Adrenal gland (tissue), 9 donors: ENCODE measurements at regions not wholly inside any gene's neighbourhood (a gene's known extent, or its start where the extent isn't known, plus 50 kb on each side); places are given as distances from the start of the nearest gene placed in this dataset.

Experiments used
- DNase-seq, 7 donors: peaks; one replicate each; pipeline ENCODE4 v3.0.0-alpha.2; 2019 to 2020
- H3K27ac ChIP-seq, 5 donors: fragments of 200-600 bp; sonication (generic) in 4 of 5; 1 replicate in 3 of 5; 2 replicates in 2 of 5; pipeline versions ENCODE4 v1.5.1 to v1.8.0; 2016 to 2020; ENCODE audit warnings: mild to moderate bottlenecking in 1 of 5
- H3K27me3 ChIP-seq: fragments of 200-600 bp; 2 replicates; pipeline ENCODE4 v1.8.0; 2021
- H3K36me3 ChIP-seq, 2 donors: fragments of 200-600 bp; replicated peaks in 1 of 2; 1 replicate in 1 of 2; 2 replicates in 1 of 2; pipeline versions ENCODE4 v1.5.1 to v1.8.0; 2018 to 2022
- H3K4me1 ChIP-seq, 2 donors: fragments of 200-600 bp; replicated peaks in 1 of 2; 1 replicate in 1 of 2; 2 replicates in 1 of 2; pipeline versions ENCODE4 v1.5.1 to v1.8.0; 2018 to 2021
- H3K4me3 ChIP-seq, 4 donors: fragments of 200-600 bp; sonication (generic) in 3 of 4; one replicate each; pipeline ENCODE4 v1.5.1; 2016 to 2018
- H3K9me3 ChIP-seq, 3 donors: fragments of 200-600 bp; sonication (generic) in 1 of 3; replicated peaks in 1 of 3; 1 replicate in 2 of 3; 2 replicates in 1 of 3; pipeline versions ENCODE4 v1.5.1 to v1.8.0; 2016 to 2021
- POLR2A ChIP-seq, 2 donors: fragments of 450-650 bp; IDR thresholded peaks; one replicate each; pipeline ENCODE4 v1.6.1; 2017; ENCODE audit warnings: antibody characterized with exemption in 2 of 2, mild to moderate bottlenecking in 2 of 2, moderate library complexity in 1 of 2
- WGBS, 4 donors: extraction: QIAGEN DNeasy Blood & Tissue Kit in 2 of 4; methylation state at CpG; one replicate each; pipeline versions ENCODE4 v1.1.5 to v1.1.7; 2013 to 2017; 5-methylcytosine and 5-hydroxymethylcytosine counted together
- intact Hi-C, 2 donors: fragments of 100-400 bp; cut with DNase I; formaldehyde crosslinking; loops; one replicate each; pipeline versions ENCODE4 v1.14.1 to v1.15.0; 2022 to 2023
- TF ChIP-seq, protein P1 (sequence below), 6 experiments: fragments of 450-650 bp in 4 of 6; fragments of 200-600 bp in 2 of 6; sonication (generic) in 1 of 6; IDR thresholded peaks; 1 replicate in 5 of 6; 2 replicates in 1 of 6; pipeline versions ENCODE4 v1.5.1 to v1.8.0; 2016 to 2021; ENCODE audit warnings: antibody characterized with exemption in 6 of 6, mild to moderate bottlenecking in 2 of 6, moderate library complexity in 1 of 6
- donor health status: healthy with polysubstance abuse.
- donor health status: Bipolar disorder and iron deficiency.
- donor health status: DM: yes; HTN: yes; CAD: no.
- donor health status: DM: no; HTN: no; CAD: no.
- donor health status: DM: no; HTN: no; CAD: no.

DNA sequence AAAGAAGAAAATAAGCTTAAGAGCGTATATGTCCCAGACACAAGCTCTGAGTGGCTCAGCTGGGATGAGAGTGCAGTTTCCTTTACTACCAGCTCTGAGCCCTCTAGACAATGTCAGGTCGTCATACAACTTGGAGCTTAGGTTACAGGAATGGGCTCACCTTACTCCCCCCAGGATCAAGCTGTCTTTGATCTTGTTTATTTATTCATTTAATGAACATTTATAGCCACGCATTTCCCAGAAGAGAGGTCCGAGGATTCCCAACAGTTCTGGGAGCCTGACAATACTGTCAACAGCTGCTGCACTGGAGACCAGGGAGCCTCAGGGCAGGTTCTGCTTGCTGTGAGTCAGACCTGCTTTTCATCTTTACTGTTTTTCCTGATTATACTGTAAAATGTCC lies 378.9 kb downstream of the PLPP3 start:
- Histone ChIP-seq H3K27me3 (no peaks in the 10 kb centered on the region), H3K27ac (no peak overlapping the region), H3K4me3 (no peak overlapping the region), H3K36me3 (no peaks in the 10 kb centered on the region), H3K4me1 (peaks cover 0 to 6% of the 10 kb centered on the region in 2 donors), H3K9me3 (no peaks in the 10 kb centered on the region)
- WGBS, 4 donors = 84 to 94% (median 87%) methylated on average over 4 of the region's 4 CpGs
- DNase-seq = peak in 1 of 7 donors; percentile 60
- no peak for TF ChIP-seq POLR2A (IDR thresholded peaks at IDR 0.05)
- TF ChIP-seq, protein P1, sequence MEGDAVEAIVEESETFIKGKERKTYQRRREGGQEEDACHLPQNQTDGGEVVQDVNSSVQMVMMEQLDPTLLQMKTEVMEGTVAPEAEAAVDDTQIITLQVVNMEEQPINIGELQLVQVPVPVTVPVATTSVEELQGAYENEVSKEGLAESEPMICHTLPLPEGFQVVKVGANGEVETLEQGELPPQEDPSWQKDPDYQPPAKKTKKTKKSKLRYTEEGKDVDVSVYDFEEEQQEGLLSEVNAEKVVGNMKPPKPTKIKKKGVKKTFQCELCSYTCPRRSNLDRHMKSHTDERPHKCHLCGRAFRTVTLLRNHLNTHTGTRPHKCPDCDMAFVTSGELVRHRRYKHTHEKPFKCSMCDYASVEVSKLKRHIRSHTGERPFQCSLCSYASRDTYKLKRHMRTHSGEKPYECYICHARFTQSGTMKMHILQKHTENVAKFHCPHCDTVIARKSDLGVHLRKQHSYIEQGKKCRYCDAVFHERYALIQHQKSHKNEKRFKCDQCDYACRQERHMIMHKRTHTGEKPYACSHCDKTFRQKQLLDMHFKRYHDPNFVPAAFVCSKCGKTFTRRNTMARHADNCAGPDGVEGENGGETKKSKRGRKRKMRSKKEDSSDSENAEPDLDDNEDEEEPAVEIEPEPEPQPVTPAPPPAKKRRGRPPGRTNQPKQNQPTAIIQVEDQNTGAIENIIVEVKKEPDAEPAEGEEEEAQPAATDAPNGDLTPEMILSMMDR (IDR thresholded peaks at IDR 0.05) = no peak
- intact Hi-C loops = no loop called here

GRCh38 chr1:56199956-56200355 lies 379.4 kb downstream of the PLPP3 start:
- WGBS, 4 donors = 50 to 81% (median 75%) methylated on average over 1 of the region's 1 CpG
- Histone ChIP-seq H3K4me1 (peaks cover 0 to 6% of the 10 kb centered on the region in 2 donors), H3K9me3 (no peaks in the 10 kb centered on the region), H3K36me3 (no peaks in the 10 kb centered on the region), H3K4me3 (no peak overlapping the region), H3K27me3 (no peaks in the 10 kb centered on the region), H3K27ac (no peak overlapping the region)
- TF ChIP-seq, protein P1 (IDR thresholded peaks at IDR 0.05) = no peak
- TF ChIP-seq POLR2A (IDR thresholded peaks at IDR 0.05) = no peak
- DNase-seq = no peak
- intact Hi-C loops = no loop called here

GRCh38 chr1:56199061-56199460 lies 380.3 kb downstream of the PLPP3 start:
- peak in 1 of 7 donors; percentile 11 for DNase-seq
- no peak overlapping the region for H3K27ac ChIP-seq
- WGBS, 4 donors = 66 to 73% (median 67%) methylated on average over 2 of the region's 2 CpGs
- no peaks in the 10 kb centered on the region for H3K27me3 ChIP-seq
- H3K9me3 ChIP-seq = no peaks in the 10 kb centered on the region
- H3K36me3 ChIP-seq = no peaks in the 10 kb centered on the region
- H3K4me3 ChIP-seq = no peak overlapping the region
- peaks cover 0 to 6% of the 10 kb centered on the region in 2 donors for H3K4me1 ChIP-seq
- intact Hi-C loops = no loop called here
- TF ChIP-seq POLR2A (IDR thresholded peaks at IDR 0.05) = no peak
- TF ChIP-seq, protein P1 (IDR thresholded peaks at IDR 0.05) = no peak

DNA sequence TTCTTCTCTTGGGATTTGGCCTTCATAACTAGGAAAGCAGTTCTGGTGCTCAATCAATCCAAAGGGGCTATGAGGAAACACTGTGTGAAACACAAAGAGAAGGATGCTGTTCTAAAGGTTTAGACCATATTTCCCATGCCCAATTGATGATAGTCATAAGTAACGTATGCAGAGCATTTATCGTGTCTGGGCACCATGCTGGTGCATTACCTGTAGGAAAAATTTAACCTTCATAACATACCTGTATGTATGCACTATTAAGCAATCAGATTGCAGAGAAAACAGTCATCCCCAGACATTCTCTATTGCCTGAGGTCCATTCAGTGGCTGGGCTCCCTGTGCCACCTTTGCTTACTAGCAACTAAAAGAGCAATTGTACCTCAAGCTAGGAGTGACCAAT lies 381.4 kb downstream of the PLPP3 start:
- WGBS, 4 donors = 86 to 100% (median 95%) methylated on average over 2 of the region's 2 CpGs
- Histone ChIP-seq H3K36me3 (no peaks in the 10 kb centered on the region), H3K4me1 (peaks cover 0 to 6% of the 10 kb centered on the region in 2 donors), H3K27me3 (no peaks in the 10 kb centered on the region), H3K9me3 (no peaks in the 10 kb centered on the region), H3K4me3 (no peak overlapping the region), H3K27ac (no peak overlapping the region)
- no peak for TF ChIP-seq POLR2A (IDR thresholded peaks at IDR 0.05)
- TF ChIP-seq, protein P1 (IDR thresholded peaks at IDR 0.05) = no peak
- intact Hi-C loops = no loop called here
- DNase-seq = no peak
